Urothelium cell line (cell line): ENCODE measurements at regions not wholly inside any gene's neighbourhood (a gene's known extent, or its start where the extent isn't known, plus 50 kb on each side); places are given as distances from the start of the nearest gene placed in this dataset.

Source experiments
- DNase-seq: peaks from one replicate; pipeline ENCODE4 v3.0.0; 2011; ENCODE audit warnings: low spot score, mixed read lengths
- FAIRE-seq: peaks from 2 replicates; lab custom pipeline; 2011; peaks lifted over from hg19 to GRCh38; lab: Jason Lieb, UNC

DNA sequence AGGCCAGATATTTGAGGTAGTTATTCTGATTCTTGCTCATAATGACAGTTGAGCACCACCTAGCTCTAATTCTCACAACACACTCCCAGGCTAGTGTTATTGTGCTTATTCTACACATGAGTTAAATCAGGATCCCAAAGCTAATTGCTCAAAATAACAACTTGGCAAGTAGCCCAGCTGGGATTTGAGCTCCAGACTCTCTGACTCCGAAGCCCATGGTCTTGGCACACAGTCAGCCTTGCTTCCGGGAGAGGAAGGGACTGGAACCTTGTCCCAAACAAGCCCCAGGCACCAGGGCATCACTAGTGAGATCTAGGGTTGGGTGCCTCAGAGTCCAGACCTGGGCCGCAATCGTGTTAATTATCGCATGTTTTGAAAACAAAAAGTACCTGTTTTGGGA lies 101.4 kb downstream of the GPAM start:
- no peak for DNase-seq
- FAIRE-seq: no peak

DNA sequence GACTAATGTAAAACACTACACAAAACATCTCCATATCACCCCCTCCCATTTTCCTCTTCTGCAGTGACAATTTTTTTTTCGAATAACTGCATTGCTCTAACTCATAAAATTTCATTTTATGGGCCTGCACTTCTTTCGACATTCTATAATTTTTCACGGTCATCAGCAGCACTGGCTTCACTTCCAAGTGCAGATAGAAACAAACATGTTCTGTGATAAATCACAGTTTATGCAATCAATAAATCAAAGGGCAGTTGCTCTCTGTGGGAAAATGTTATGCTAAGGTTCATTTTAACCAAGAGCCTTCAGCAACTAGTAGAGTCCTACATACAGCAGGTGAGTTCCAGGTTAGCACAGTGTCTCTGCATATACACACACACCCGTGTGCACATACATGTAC lies 100.1 kb downstream of the GPAM start:
- no peak for FAIRE-seq

DNA sequence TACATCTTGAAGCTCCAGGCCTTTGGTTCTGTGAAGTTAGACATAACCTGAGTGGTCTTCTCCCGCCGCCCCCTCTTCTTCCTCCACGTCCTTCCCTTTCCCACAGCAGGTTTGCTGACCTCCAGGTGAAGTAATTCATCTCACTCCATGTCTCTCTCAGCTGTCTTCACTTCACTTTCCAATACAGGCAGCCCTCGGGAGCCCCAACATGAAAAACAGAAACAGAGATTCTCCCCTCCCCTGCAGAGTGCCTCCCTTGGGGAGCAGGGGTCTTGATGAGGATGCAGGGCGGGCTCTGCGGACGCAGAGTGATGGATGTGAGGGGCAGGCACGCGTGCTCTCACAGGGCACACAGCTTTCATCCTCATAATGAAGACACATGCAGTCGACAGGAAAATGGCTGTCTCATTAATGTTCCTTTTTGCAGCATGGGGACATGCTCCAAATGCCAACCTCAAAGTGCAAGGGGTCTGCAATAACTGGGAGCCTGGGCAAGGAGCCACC lies 95.6 kb downstream of the GPAM start:
- DNase-seq: no peak
- no peak for FAIRE-seq

More for the DNA sequence above, 100.1 kb downstream of the GPAM start:
- DNase-seq: no peak

DNA sequence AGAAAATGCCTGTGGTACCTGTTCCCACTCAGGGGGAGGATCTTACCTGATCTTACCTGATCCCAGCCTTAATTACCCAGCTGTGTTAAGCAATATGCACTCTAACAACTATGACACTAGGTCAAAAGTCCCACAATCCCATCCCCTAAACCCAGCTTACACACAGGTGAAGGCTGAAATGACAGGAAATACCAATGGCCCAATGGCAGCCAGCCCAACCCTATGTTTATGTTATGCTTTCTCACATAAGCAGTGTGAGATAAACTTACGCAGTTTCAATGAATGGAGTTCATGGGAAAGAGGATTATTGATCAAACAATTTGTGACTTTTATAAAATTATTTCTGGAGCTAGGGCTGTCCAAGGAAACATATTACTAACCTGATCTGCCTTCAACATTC lies 91.9 kb downstream of the GPAM start:
- FAIRE-seq: no peak
- DNase-seq: no peak

DNA sequence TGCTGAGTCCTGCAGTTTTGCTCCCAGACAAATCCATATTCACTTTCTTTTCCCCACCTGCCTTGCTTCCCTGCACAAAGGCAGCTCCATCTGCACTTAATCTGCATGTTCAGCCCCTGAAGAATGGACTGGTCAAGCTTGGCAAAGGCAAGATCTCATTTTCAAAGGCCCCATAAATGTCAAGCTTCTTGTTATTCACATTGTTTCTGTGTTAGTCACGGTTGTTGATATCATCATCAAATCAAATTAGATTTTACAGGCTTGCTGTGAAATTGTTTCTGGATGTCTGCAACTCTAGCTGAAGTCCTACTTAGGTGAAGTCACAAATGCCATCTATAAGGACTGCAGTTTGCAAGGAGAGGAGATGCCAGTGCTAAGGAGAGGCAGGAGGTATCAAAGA lies 91.0 kb downstream of the GPAM start:
- no peak for FAIRE-seq
- no peak for DNase-seq

DNA sequence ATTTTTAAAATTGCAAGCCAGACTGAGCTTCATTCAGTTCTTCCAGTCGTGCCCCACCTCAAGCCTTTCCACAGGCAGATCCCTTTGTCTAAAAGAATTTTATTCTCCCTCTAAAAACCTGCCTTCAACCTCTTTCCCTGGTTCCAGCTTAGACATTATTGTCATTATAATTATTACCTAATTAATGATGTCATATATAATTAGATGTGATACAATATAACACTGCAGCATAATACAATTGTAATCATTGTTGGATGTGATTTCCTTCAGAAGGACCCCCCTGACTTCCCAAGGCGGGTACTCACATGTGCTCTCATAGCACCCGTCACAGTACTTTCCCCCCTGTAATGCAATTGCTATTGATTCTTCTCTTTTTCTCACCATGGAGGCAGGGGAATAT lies 88.6 kb downstream of the GPAM start:
- no peak for DNase-seq
- FAIRE-seq: no peak

DNA sequence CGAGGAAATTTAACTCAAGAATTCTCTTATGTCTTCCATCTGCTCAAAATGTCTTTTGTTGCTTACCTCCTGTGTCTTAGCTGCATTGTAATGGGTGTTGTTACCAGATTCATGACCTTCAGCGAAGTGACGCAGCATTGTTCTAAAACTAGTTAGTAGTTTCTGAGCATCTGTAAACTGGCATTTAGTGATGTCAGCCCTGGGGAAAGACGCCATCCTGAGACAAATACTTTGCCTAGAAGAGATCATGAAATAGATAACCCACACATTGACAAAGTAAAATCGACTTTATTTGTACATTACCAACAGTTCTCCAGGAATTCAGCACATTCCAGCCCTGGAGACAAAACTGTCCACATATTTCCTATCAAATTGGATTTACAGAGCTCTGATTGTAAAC lies 87.8 kb downstream of the GPAM start:
- FAIRE-seq (no peak), DNase-seq (no peak)

DNA sequence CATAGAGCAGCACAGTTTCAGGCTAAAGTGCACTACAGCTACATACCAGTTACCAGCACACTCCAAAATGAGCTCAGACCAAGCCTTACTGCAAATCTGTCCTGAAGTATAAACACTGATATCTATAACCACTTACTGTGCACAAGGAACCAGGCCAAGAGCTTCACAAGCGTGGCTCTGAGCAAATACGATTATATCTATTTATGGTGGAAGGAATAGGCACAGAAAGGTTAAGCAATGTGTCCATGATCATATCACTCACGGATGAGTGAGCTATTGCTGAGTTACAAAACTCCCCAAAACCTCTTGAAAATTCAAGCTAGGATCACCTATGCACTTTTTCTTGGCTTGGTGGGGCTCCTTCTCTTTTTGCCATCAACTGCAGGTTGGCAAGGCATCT lies 84.9 kb downstream of the GPAM start:
- FAIRE-seq (no peak), DNase-seq (no peak)
